ENCODE measurements at regions not wholly inside any gene's neighbourhood (a gene's known extent, or its start where the extent isn't known, plus 50 kb on each side); places are given as distances from the start of the nearest gene placed in this dataset.

GRCh38 chr4:123014038-123014437 is 91.6 kb upstream of the NUDT6 start:
- Histone ChIP-seq H3K27ac (ENCODE audit: low read length) (no peak overlapping the region), H3K9me3 (ENCODE audit: insufficient read depth, low read length, severe bottlenecking) (no peaks in the 10 kb centered on the region), H3K9ac (ENCODE audit: low read depth, low read length) (no peak overlapping the region), H3K27me3 (ENCODE audit: insufficient read depth, low read length, poor library complexity) (no peaks in the 10 kb centered on the region), H3K4me2 (ENCODE audit: insufficient read depth, low read length) (no peak overlapping the region), H3K79me2 (ENCODE audit: insufficient read depth, low read length) (no peaks in the 10 kb centered on the region), H3K36me3 (ENCODE audit: insufficient read depth, low read length) (peaks cover 14% of the 10 kb centered on the region), H4K20me1 (ENCODE audit: insufficient read depth, low read length) (no peaks in the 10 kb centered on the region), H3K4me3 (ENCODE audit: low read depth in 1 of 2, low read length in 2 of 2) (no peak overlapping the region), H2AFZ (ENCODE audit: low read depth, low read length) (no peak overlapping the region), H3K4me1 (ENCODE audit: insufficient read depth, low read length) (no peaks in the 10 kb centered on the region)
- ATAC-seq (ENCODE audit: insufficient read depth, low read depth) (no peak), DNase-seq (no peak)
- TF ChIP-seq CTCF (IDR thresholded peaks at IDR 0.05; ENCODE audit: borderline replicate concordance, extremely low read depth, low read length, poor library complexity, severe bottlenecking) (no peak), EZH2 (IDR thresholded peaks at IDR 0.05; ENCODE audit: borderline replicate concordance, low read depth, low read length, severe bottlenecking) (no peak)

DNA sequence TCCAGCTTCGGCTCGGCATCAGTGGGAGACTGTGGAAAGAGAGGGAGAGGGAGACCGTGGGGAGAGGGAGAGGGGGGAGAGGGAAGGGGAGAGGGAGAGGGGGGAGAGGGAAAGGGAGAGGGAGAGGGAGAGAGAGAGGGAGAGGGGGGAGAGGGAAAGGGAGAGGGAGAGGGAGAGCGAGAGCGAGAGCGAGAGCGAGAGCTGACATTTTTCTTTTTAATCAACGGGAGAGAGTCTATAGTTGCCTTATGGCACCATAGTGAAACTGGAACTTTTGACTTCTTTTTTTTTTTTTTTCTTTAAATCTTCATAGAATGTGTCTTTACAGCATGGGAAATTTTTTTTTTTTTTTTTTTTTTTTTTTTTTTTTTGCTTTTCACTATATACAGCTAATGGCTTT is 94.7 kb upstream of the NUDT6 start:
- no peaks in the 10 kb centered on the region for H3K79me2 ChIP-seq (ENCODE audit: insufficient read depth, low read length)
- H3K9me3 ChIP-seq (ENCODE audit: insufficient read depth, low read length, severe bottlenecking): no peaks in the 10 kb centered on the region
- TF ChIP-seq EZH2 (IDR thresholded peaks at IDR 0.05; ENCODE audit: borderline replicate concordance, low read depth, low read length, severe bottlenecking): no peak
- H2AFZ ChIP-seq (ENCODE audit: low read depth, low read length): no peak overlapping the region
- peaks cover 14% of the 10 kb centered on the region; the same call in 1 of the 2 replicates for H3K36me3 ChIP-seq (ENCODE audit: insufficient read depth, low read length)
- no peak overlapping the region for H3K27ac ChIP-seq (ENCODE audit: low read length)
- no peak for ATAC-seq (ENCODE audit: insufficient read depth, low read depth)
- DNase-seq: no peak
- no peak overlapping the region for H3K4me2 ChIP-seq (ENCODE audit: insufficient read depth, low read length)
- H4K20me1 ChIP-seq (ENCODE audit: insufficient read depth, low read length): no peaks in the 10 kb centered on the region
- H3K4me1 ChIP-seq (ENCODE audit: insufficient read depth, low read length): no peaks in the 10 kb centered on the region
- no peaks in the 10 kb centered on the region for H3K27me3 ChIP-seq (ENCODE audit: insufficient read depth, low read length, poor library complexity)
- no peak overlapping the region for H3K9ac ChIP-seq (ENCODE audit: low read depth, low read length)
- no peak overlapping the region for H3K4me3 ChIP-seq (ENCODE audit: low read depth in 1 of 2, low read length in 2 of 2)

- H3K9ac ChIP-seq (ENCODE audit: low read depth, low read length): no peak overlapping the region
- no peaks in the 10 kb centered on the region for H3K27me3 ChIP-seq (ENCODE audit: insufficient read depth, low read length, poor library complexity)
- no peak overlapping the region for H3K27ac ChIP-seq (ENCODE audit: low read length)
- H3K4me2 ChIP-seq (ENCODE audit: insufficient read depth, low read length): no peak overlapping the region
- ATAC-seq (ENCODE audit: insufficient read depth, low read depth): no peak
- TF ChIP-seq CTCF (IDR thresholded peaks at IDR 0.05; ENCODE audit: borderline replicate concordance, extremely low read depth, low read length, poor library complexity, severe bottlenecking): no peak
- TF ChIP-seq EZH2 (IDR thresholded peaks at IDR 0.05; ENCODE audit: borderline replicate concordance, low read depth, low read length, severe bottlenecking): no peak
- DNase-seq: no peak
- H4K20me1 ChIP-seq (ENCODE audit: insufficient read depth, low read length): no peaks in the 10 kb centered on the region
- peaks cover 14% of the 10 kb centered on the region; the same call in 1 of the 2 replicates for H3K36me3 ChIP-seq (ENCODE audit: insufficient read depth, low read length)
- H2AFZ ChIP-seq (ENCODE audit: low read depth, low read length): no peak overlapping the region
- H3K4me1 ChIP-seq (ENCODE audit: insufficient read depth, low read length): no peaks in the 10 kb centered on the region
- H3K79me2 ChIP-seq (ENCODE audit: insufficient read depth, low read length): no peaks in the 10 kb centered on the region
- no peak overlapping the region for H3K4me3 ChIP-seq (ENCODE audit: low read depth in 1 of 2, low read length in 2 of 2)
- no peaks in the 10 kb centered on the region for H3K9me3 ChIP-seq (ENCODE audit: insufficient read depth, low read length, severe bottlenecking)
Measured at GRCh38 chr4:123017636-123018395, 95.4 kb upstream of the NUDT6 start.

DNA sequence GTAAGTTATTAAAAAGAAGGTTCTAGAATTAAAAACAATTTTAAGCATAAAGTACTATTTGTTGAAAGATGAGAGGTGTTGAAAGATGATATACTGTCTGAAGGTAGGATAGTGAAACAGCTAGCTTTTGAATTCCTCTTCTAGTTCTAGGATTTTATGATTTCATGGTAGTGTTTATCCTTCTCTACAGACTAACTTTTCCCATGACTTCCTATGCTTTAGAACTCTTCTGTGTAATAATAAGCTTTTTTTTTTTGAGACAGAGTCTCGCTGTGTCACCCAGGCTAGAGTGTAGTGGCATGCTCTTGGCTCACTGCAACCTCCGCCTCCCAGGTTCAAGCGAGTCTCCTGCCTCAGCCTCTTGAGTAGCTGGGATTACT is 96.0 kb upstream of the NUDT6 start:
- Histone ChIP-seq H3K9me3 (ENCODE audit: insufficient read depth, low read length, severe bottlenecking) (no peaks in the 10 kb centered on the region), H3K4me1 (ENCODE audit: insufficient read depth, low read length) (no peaks in the 10 kb centered on the region), H2AFZ (ENCODE audit: low read depth, low read length) (no peak overlapping the region), H3K79me2 (ENCODE audit: insufficient read depth, low read length) (no peaks in the 10 kb centered on the region), H3K4me3 (ENCODE audit: low read depth in 1 of 2, low read length in 2 of 2) (no peak overlapping the region), H3K9ac (ENCODE audit: low read depth, low read length) (no peak overlapping the region), H3K4me2 (ENCODE audit: insufficient read depth, low read length) (no peak overlapping the region), H3K27ac (ENCODE audit: low read length) (no peak overlapping the region), H3K27me3 (ENCODE audit: insufficient read depth, low read length, poor library complexity) (no peaks in the 10 kb centered on the region), H4K20me1 (ENCODE audit: insufficient read depth, low read length) (no peaks in the 10 kb centered on the region), H3K36me3 (ENCODE audit: insufficient read depth, low read length) (peaks cover 14% of the 10 kb centered on the region; the same call in 1 of the 2 replicates)
- TF ChIP-seq EZH2 (IDR thresholded peaks at IDR 0.05; ENCODE audit: borderline replicate concordance, low read depth, low read length, severe bottlenecking): no peak
- no peak for TF ChIP-seq CTCF (IDR thresholded peaks at IDR 0.05; ENCODE audit: borderline replicate concordance, extremely low read depth, low read length, poor library complexity, severe bottlenecking)
- ATAC-seq (ENCODE audit: insufficient read depth, low read depth): no peak
- DNase-seq: no peak
